ENCODE measurements at regions not wholly inside any gene's neighbourhood (a gene's known extent, or its start where the extent isn't known, plus 50 kb on each side); places are given as distances from the start of the nearest gene placed in this dataset.
"Not testable (repeated sequence)": the region's sequence is repeated elsewhere in the genome, so short reads cannot be mapped to it uniquely, and the experiment has no call there.

- H3K36me3 ChIP-seq (ENCODE audit: control insufficient read depth in 3 of 3, insufficient read depth in 3 of 3, low read length in 3 of 3) = no peaks in the 10 kb centered on the region
- H3K9me3 ChIP-seq (ENCODE audit: control insufficient read depth in 3 of 3, low read length in 3 of 3) = no peaks in the 10 kb centered on the region
- H3K9ac ChIP-seq (ENCODE audit: low read depth in 1 of 3, low read length in 3 of 3) = no peak overlapping the region
- H3K4me1 ChIP-seq (ENCODE audit: control insufficient read depth in 3 of 3, insufficient read depth in 3 of 3, low read length in 3 of 3) = peaks cover 0 to 4% (median 0%) of the 10 kb centered on the region in 3 donors
- H3K27me3 ChIP-seq (ENCODE audit: control insufficient read depth in 3 of 3, insufficient read depth in 3 of 3, low read length in 3 of 3) = peaks cover 37 to 58% (median 41%) of the 10 kb centered on the region in 3 donors
- no peak overlapping the region for H3K27ac ChIP-seq (ENCODE audit: low read depth, low read length)
- H3K4me3 ChIP-seq (ENCODE audit: low read length in 3 of 3) = peak overlapping the region in 2 of 3 donors; percentile 32 to 41
Measured at GRCh38 chr9:95570150-95570549, 53.4 kb upstream of the PTCH1 start.

GRCh38 chr9:95568735-95569134 is 52.0 kb upstream of the PTCH1 start:
- H3K27me3 ChIP-seq (ENCODE audit: control insufficient read depth in 3 of 3, insufficient read depth in 3 of 3, low read length in 3 of 3) = peaks cover 38 to 56% (median 47%) of the 10 kb centered on the region in 3 donors
- H3K9ac ChIP-seq (ENCODE audit: low read depth in 1 of 3, low read length in 3 of 3); H3K9me3 ChIP-seq (ENCODE audit: control insufficient read depth in 3 of 3, low read length in 3 of 3); H3K4me1 ChIP-seq (ENCODE audit: control insufficient read depth in 3 of 3, insufficient read depth in 3 of 3, low read length in 3 of 3); H3K36me3 ChIP-seq (ENCODE audit: control insufficient read depth in 3 of 3, insufficient read depth in 3 of 3, low read length in 3 of 3); H3K4me3 ChIP-seq (ENCODE audit: low read length in 3 of 3); H3K27ac ChIP-seq (ENCODE audit: low read depth, low read length): not testable (repeated sequence)
